ENCODE measurements at regions not wholly inside any gene's neighbourhood (a gene's known extent, or its start where the extent isn't known, plus 50 kb on each side); places are given as distances from the start of the nearest gene placed in this dataset.
"Not testable (repeated sequence)": the region's sequence is repeated elsewhere in the genome, so short reads cannot be mapped to it uniquely, and the experiment has no call there.

DNA sequence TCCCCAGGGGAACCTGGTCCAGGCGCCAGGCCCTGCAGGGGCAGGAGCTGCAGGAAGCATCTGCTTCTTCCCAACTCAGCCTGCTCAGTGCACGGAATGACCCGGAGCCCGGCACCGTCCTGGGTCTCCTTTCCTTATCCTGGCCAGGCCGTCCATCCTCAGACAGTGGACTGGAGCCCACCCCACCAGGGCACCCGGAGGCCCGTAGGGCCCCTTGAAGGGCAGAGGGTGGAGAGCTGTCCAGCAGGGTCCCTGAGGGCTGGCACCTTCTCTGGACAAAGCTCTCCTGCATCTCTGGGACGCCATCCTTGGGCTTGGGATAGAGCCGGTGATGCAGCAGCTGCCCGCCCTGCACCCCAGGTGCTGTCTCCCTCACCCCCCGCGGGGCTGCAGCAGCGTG, 207.9 kb downstream of the TMEM121 start:
- TF ChIP-seq, protein P1, sequence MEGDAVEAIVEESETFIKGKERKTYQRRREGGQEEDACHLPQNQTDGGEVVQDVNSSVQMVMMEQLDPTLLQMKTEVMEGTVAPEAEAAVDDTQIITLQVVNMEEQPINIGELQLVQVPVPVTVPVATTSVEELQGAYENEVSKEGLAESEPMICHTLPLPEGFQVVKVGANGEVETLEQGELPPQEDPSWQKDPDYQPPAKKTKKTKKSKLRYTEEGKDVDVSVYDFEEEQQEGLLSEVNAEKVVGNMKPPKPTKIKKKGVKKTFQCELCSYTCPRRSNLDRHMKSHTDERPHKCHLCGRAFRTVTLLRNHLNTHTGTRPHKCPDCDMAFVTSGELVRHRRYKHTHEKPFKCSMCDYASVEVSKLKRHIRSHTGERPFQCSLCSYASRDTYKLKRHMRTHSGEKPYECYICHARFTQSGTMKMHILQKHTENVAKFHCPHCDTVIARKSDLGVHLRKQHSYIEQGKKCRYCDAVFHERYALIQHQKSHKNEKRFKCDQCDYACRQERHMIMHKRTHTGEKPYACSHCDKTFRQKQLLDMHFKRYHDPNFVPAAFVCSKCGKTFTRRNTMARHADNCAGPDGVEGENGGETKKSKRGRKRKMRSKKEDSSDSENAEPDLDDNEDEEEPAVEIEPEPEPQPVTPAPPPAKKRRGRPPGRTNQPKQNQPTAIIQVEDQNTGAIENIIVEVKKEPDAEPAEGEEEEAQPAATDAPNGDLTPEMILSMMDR (IDR thresholded peaks at IDR 0.05): not testable (repeated sequence)
- not testable (repeated sequence) for TF ChIP-seq POLR2A (IDR thresholded peaks at IDR 0.05)
